Endothelial cell of umbilical vein (primary cell): ENCODE measurements at regions not wholly inside any gene's neighbourhood (a gene's known extent, or its start where the extent isn't known, plus 50 kb on each side); places are given as distances from the start of the nearest gene placed in this dataset.

ENCODE experiments used
- BruUV-seq: library from RNA; stranded (reverse); fragments of 400-500 nt; replicated peaks from 2 replicates; lab custom pipeline; 2021; lab: Mats Ljungman, UMichigan
- CTCF ChIA-PET: fragments of 300-600, 350-600 bp; sonication (Branson Sonifier 250); formaldehyde crosslinking; loops from one replicate; lab custom pipeline; 2021; ENCODE audit warnings: antibody characterized with exemption, inconsistent platforms; lab: Charles Lee
- POLR2A ChIA-PET: fragments of 300-600, 350-600 bp; sonication (Branson Sonifier 250); formaldehyde crosslinking; loops from one replicate; lab custom pipeline; 2021; ENCODE audit warnings: antibody characterized with exemption, inconsistent platforms; lab: Charles Lee
- DNase-seq: peaks from one replicate; pipeline ENCODE4 v3.0.0-alpha.2; 2011; ENCODE audit warnings: low read depth, low spot score
- FAIRE-seq: peaks from 2 replicates; lab custom pipeline; 2011; peaks lifted over from hg19 to GRCh38; lab: Jason Lieb, UNC
- H2AFZ ChIP-seq: 2 replicates; pipeline ENCODE4 v1.6.0; 2012; ENCODE audit warnings: low read depth, low read length, control low read depth, inconsistent platforms
- H3K27ac ChIP-seq: 2 replicates; pipeline ENCODE4 v1.5.1; 2011; ENCODE audit warnings: low read depth, mild to moderate bottlenecking, control low read depth, low read length, moderate library complexity; ENCODE audit not compliant: insufficient read depth
- H3K27me3 ChIP-seq, 2 experiments: 2 replicates each; pipeline versions ENCODE4 v1.6.0 to v1.6.1; 2011; ENCODE audit warnings: low read length in 2 of 2, mixed read lengths in 1 of 2; ENCODE audit not compliant: control insufficient read depth in 2 of 2, insufficient read depth in 2 of 2
- H3K36me3 ChIP-seq, 2 experiments: 2 replicates in 1 of 2; 3 replicates in 1 of 2; pipeline ENCODE4 v1.5.1; 2011; ENCODE audit warnings: low read length in 2 of 2, mild to moderate bottlenecking in 1 of 2, moderate library complexity in 1 of 2; ENCODE audit not compliant: control insufficient read depth in 2 of 2, insufficient read depth in 2 of 2; ENCODE audit errors: extremely low read depth in 1 of 2
- H3K4me1 ChIP-seq: 3 replicates; pipeline ENCODE4 v1.5.1; 2011; ENCODE audit warnings: mild to moderate bottlenecking, low read length; ENCODE audit not compliant: control insufficient read depth, insufficient read depth; ENCODE audit errors: extremely low read depth
- H3K4me2 ChIP-seq: 2 replicates; pipeline ENCODE4 v1.6.1; 2011; ENCODE audit warnings: low read length, control low read depth, mixed read lengths; ENCODE audit not compliant: insufficient read depth
- H3K4me3 ChIP-seq, 3 experiments: fragments of 200-600 bp in 1 of 3; sonication (generic), shearing (Covaris generic) in 1 of 3; replicated peaks in 1 of 3; 2 replicates each; pipeline ENCODE4 v1.5.1; 2011 to 2016; ENCODE audit warnings: control low read depth in 3 of 3, low read length in 3 of 3, mild to moderate bottlenecking in 2 of 3, inconsistent platforms in 1 of 3, low read depth in 1 of 3, moderate library complexity in 1 of 3; ENCODE audit not compliant: insufficient read depth in 1 of 3
- H3K79me2 ChIP-seq: 2 replicates; pipeline ENCODE4 v1.6.0; 2012; ENCODE audit warnings: low read length, inconsistent platforms; ENCODE audit not compliant: control insufficient read depth, insufficient read depth
- H3K9ac ChIP-seq: replicated peaks from 2 replicates; pipeline ENCODE3; 2011; ENCODE audit warnings: low read length, control low read depth; ENCODE audit not compliant: insufficient read depth; ENCODE audit errors: extremely low read depth
- H3K9me1 ChIP-seq: replicated peaks from 3 replicates; pipeline ENCODE4 v1.6.0; 2011; ENCODE audit warnings: mild to moderate bottlenecking, low read length; ENCODE audit not compliant: control insufficient read depth, insufficient read depth; ENCODE audit errors: extremely low read depth
- H3K9me3 ChIP-seq: replicated peaks from 2 replicates; pipeline ENCODE4 v1.5.1; 2012; ENCODE audit warnings: low read length, inconsistent platforms; ENCODE audit not compliant: control insufficient read depth, insufficient read depth
- H4K20me1 ChIP-seq: replicated peaks from 2 replicates; pipeline ENCODE3; 2011; ENCODE audit warnings: mild to moderate bottlenecking, low read length; ENCODE audit not compliant: control insufficient read depth, insufficient read depth; ENCODE audit errors: extremely low read depth
- CTCF ChIP-seq, 2 donors: IDR thresholded peaks; 1 replicate in 1 of 2; 2 replicates in 1 of 2; pipeline ENCODE4 v1.5.1; 2011; ENCODE audit warnings: low read length in 2 of 2, mild to moderate bottlenecking in 2 of 2, moderate library complexity in 2 of 2, control low read depth in 1 of 2, inconsistent platforms in 1 of 2, low read depth in 1 of 2; ENCODE audit not compliant: insufficient read depth in 1 of 2; ENCODE audit errors: extremely low read depth in 1 of 2
- EZH2 ChIP-seq: IDR thresholded peaks from 2 replicates; pipeline ENCODE4 v1.6.1; 2012; ENCODE audit warnings: borderline replicate concordance, low read depth, mild to moderate bottlenecking, moderate library complexity, low read length, inconsistent platforms; ENCODE audit not compliant: severe bottlenecking
- FOS ChIP-seq: IDR thresholded peaks from 2 replicates; pipeline ENCODE4 v1.6.1; 2011; ENCODE audit warnings: mild to moderate bottlenecking, low read length, moderate library complexity, borderline replicate concordance; ENCODE audit not compliant: insufficient read depth
- GATA2 ChIP-seq: IDR thresholded peaks from 2 replicates; pipeline ENCODE4 v1.7.0; 2011; ENCODE audit warnings: low read depth, mild to moderate bottlenecking, moderate library complexity, mixed read lengths, low read length; ENCODE audit not compliant: insufficient read length, insufficient read depth
- JUN ChIP-seq: IDR thresholded peaks from 2 replicates; pipeline ENCODE4 v1.6.1; 2011; ENCODE audit warnings: borderline replicate concordance, low read depth; ENCODE audit not compliant: insufficient read length, insufficient read depth
- MAX ChIP-seq: IDR thresholded peaks from 2 replicates; pipeline ENCODE4 v1.6.1; 2011; ENCODE audit not compliant: insufficient read depth, insufficient read length
- MYC ChIP-seq: IDR thresholded peaks from one replicate; pipeline ENCODE4 v1.6.1; 2011; ENCODE audit warnings: mild to moderate bottlenecking, low read depth, low read length
- POLR2A ChIP-seq: IDR thresholded peaks from 2 replicates; pipeline ENCODE4 v1.6.1; 2012; ENCODE audit warnings: low read depth, mild to moderate bottlenecking, control low read depth, low read length
- POLR2AphosphoS5 ChIP-seq: IDR thresholded peaks from 2 replicates; pipeline ENCODE4 v1.6.1; 2012; ENCODE audit warnings: low read depth, mild to moderate bottlenecking, control low read depth, low read length, moderate library complexity; ENCODE audit not compliant: insufficient read depth
- dilution Hi-C: fragments of 300-500 bp; cut with MboI; formaldehyde crosslinking; loops from one replicate; pipeline ENCODE4 v1.15.0; 2019; ENCODE audit warnings: low sequenced_read_pairs; ENCODE audit not compliant: extremely low pct_ligation_motif_present
- intact Hi-C: fragments of 100-400 bp; cut with micrococcal nuclease; formaldehyde crosslinking; loops from one replicate; pipeline ENCODE4 v1.10.0; 2022

DNA sequence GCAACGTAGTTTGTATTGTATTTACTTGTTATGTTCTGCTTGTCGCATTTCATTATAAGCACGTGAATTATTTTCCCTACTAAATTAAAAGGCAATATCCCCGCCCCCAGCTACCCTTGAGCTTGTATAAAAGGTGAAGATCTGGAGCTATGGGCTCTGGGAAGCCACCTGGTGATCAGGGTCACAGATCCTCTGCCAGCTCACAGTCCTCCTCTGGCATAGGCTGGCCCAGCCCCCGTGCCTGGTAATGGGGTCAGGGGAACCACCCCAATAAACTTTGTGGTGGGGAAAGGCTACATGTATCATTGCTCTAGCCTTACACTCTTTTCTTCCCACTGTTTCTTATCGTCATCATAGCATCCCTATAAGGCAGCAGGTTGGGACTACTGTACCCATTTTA is 190.2 kb upstream of the TSHZ3 start:
- Histone ChIP-seq H3K4me1 (no peaks in the 10 kb centered on the region), H3K9me3 (peaks cover 9% of the 10 kb centered on the region), H3K4me3 (no peak overlapping the region), H2AFZ (no peak overlapping the region), H3K4me2 (no peak overlapping the region), H3K36me3 (no peaks in the 10 kb centered on the region), H3K27me3 (no peaks in the 10 kb centered on the region), H4K20me1 (no peaks in the 10 kb centered on the region), H3K79me2 (no peaks in the 10 kb centered on the region), H3K27ac (no peak overlapping the region), H3K9me1 (no peaks in the 10 kb centered on the region), H3K9ac (no peak overlapping the region)
- intact Hi-C loops (no loop called here), dilution Hi-C loops (no loop called here)
- TF ChIP-seq FOS (no peak), MAX (no peak), POLR2AphosphoS5 (no peak), MYC (no peak)
- CTCF ChIA-PET: no interaction called here
- DNase-seq (no peak), FAIRE-seq (no peak)
- POLR2A ChIA-PET: no interaction called here
- BruUV-seq: no TSS peak

GRCh38 chr19:31541396-31541795 is 192.2 kb upstream of the TSHZ3 start:
- DNase-seq (no peak), FAIRE-seq (no peak)
- Histone ChIP-seq H3K4me2 (no peak overlapping the region), H3K4me1 (no peaks in the 10 kb centered on the region), H3K27me3 (no peaks in the 10 kb centered on the region), H3K36me3 (no peaks in the 10 kb centered on the region), H2AFZ (no peak overlapping the region), H3K9me3 (peaks cover 8% of the 10 kb centered on the region), H3K4me3 (no peak overlapping the region), H3K9ac (no peak overlapping the region), H3K27ac (no peak overlapping the region), H3K9me1 (no peaks in the 10 kb centered on the region), H4K20me1 (no peaks in the 10 kb centered on the region), H3K79me2 (no peaks in the 10 kb centered on the region)
- no peak for TF ChIP-seq MYC
- TF ChIP-seq MAX: no peak
- TF ChIP-seq POLR2A: no peak
- no peak for TF ChIP-seq CTCF (IDR thresholded peaks at IDR 0.05; ENCODE audit: extremely low read depth in 1 of 2, insufficient read depth in 1 of 2, low read depth in 1 of 2, low read length in 2 of 2)
- TF ChIP-seq FOS: no peak
- no peak for TF ChIP-seq POLR2AphosphoS5
- no peak for TF ChIP-seq EZH2
- no peak for TF ChIP-seq JUN
- no peak for TF ChIP-seq GATA2
- POLR2A ChIA-PET: no interaction called here
- intact Hi-C loops: no loop called here
- BruUV-seq: no TSS peak
- dilution Hi-C loops: no loop called here
- CTCF ChIA-PET: no interaction called here
